IPS DF 4.7 (cell line): ENCODE measurements at regions not wholly inside any gene's neighbourhood (a gene's known extent, or its start where the extent isn't known, plus 50 kb on each side); places are given as distances from the start of the nearest gene placed in this dataset.
"Not testable (repeated sequence)": the region's sequence is repeated elsewhere in the genome, so short reads cannot be mapped to it uniquely, and the experiment has no call there.

Source experiments
- DNase-seq: peaks from one replicate; pipeline ENCODE4 v3.0.0-alpha.2; 2013; ENCODE audit warnings: low spot score; ENCODE audit errors: extremely low read depth

DNA sequence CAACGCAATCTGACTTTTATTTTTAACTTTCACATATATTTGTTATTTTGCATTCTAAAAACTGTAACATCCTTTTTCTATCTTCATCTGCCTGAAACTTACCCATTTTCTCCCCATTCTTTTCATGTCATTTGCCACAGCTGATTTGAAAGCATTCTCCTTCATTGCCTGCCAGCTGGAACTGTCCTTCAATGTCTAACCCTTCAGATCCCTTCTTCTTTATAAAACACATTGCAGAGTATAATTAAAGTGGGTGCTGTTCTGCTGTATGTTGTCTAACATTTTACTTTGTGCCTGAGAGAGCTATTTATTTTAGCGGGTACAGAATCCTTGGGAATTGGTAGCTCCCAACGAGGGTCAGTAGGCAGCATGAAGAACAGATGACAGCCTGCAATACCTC, 827.4 kb downstream of the IGSF11 start:
- no peak for DNase-seq

DNA sequence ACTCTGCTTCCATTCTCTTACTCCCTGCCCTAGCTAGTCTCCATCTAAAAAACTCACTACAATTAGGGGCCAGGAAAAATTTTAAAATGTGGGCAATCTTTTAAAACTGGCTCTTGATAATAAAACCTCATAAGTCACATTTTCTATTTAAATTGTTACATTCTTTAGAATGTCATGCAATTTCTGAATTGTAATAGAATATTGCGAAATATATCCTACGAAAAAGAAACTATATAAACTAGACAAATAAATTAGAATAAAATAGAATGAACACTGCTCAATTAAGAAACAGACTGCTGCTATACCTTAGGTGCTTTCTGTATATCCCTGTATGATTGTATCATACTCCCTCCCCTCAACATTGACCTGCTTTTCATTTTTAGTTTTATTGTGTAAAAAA, 826.0 kb downstream of the IGSF11 start:
- DNase-seq: no peak

DNA sequence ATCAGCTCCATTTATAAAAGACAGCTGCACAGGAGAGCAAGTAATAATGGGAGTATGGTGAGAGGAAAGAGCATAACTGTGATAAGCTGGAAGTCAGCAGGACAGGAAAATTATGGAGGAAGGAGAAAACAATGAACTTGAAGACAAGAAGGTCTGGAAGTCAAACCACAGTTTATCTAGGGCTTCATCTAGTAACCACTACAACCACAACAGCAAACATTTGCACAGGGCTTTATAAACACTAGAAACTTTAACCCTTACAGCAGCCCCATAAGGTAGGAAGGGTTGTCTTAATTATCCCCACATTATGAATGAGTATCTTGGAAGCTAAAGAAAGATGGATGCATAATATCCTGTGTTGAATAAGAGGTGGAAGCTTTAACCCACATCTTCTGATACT, 820.8 kb downstream of the IGSF11 start:
- DNase-seq: no peak

DNA sequence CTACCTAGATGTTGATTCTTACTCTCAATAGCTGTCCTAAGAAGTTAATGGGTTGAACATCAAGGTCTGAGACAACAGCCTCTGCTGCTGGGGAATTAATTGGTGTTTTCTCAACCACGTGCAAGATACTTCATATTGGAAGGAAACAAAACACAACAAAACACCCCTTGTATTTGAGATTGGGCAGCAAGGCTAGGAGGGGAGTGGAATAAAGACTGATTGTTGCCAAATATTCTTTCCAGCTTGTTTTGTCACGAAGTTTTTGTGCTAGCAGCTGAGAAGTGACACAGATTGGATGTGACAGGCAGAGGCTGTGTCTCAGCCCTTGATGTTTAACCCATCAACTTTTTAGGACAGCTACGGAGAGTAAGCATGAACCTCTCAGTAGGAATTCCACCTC, 808.4 kb downstream of the IGSF11 start:
- DNase-seq: no peak

DNA sequence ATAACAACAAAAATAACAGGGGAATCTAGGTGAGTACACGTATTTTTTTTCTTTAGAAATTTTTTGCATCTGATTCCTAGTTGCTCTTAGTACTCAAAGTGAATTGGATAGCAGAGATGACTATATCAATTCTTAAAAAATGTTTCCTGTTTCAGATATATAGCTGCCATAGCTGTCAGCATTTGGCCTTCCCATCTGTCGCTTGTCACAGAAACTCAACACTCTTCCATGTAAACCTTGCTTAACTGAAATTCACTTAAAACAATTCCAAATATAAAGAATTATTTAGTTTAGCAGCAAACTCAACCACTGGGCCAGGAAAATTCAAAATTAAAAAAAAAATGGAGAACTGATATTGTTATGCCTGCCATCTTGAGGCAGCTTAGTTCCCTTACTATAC, 807.5 kb downstream of the IGSF11 start:
- no peak for DNase-seq

DNA sequence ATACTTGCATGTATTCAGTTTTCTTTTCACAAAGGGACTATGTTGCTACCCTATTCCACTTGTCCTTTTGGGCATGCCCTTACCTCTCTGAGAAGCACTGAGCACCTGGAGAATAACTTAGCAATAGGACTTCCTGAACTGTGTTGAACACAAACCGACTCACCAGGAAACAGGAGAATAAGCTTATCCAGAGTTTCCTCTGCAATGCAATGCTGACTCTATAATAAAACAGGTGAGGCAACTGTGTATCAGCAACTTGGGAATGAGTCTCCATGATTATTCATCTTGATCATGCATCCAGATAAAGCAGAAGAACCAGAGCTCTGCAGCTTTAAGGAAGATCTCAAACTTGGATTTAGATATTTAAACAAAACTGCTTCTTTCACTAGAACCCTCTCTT, 806.5 kb downstream of the IGSF11 start:
- no peak for DNase-seq

DNA sequence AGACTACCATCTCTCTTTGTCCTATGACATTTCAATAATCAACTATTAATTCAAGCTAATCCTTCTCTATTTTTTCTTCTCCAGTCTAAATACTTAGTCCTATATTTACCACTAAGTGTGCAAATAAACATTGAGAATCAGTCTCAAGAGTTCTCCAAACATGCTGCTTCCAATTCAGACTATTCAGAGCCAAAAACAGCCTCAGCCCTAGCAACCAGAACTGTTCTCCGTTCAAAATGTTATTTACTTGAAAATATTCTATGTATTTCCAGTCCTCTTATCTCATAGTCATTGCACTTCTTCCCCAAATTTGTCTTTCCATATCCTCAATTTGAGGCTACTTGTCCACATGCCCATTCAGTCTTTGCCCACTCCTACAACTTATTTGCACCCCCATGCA, 805.5 kb downstream of the IGSF11 start:
- no peak for DNase-seq

DNA sequence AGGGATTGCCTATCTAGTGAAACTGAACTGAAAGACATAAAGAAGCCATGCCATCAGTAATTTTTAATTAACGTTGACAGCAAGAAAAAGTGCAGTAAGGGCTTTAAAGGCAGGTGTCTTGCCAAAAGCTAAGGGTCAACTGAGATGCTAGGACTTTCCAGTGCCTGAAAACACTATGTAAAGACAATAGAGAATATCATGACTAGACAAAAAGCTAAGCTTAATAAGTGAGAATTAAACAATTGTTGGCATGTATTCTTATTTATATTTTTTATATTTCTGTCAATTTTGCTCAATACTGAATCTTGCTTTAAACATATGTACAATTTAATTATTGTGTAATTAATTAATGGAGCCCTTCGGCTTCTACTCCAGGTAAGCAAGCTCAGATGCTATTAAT, 803.1 kb downstream of the IGSF11 start:
- no peak for DNase-seq

DNA sequence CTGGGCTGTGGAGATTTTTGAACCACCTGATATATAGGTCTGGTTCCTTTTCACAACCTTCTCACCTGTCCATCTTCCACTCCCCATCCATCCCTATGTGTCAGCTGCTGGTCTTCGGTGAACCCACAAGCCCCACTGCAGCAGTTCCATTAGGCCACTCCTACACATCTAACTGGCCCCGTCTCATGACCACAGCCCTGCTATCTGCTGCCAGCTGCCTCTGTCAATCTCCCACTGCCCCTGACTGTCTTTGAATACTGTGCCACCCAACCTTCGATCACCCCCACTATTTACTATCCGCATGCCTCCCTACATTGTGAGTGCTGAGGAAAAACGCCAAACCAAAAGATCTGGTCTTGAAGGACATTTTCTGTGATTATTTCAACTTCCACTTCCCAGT, 795.4 kb downstream of the IGSF11 start:
- DNase-seq: no peak

DNA sequence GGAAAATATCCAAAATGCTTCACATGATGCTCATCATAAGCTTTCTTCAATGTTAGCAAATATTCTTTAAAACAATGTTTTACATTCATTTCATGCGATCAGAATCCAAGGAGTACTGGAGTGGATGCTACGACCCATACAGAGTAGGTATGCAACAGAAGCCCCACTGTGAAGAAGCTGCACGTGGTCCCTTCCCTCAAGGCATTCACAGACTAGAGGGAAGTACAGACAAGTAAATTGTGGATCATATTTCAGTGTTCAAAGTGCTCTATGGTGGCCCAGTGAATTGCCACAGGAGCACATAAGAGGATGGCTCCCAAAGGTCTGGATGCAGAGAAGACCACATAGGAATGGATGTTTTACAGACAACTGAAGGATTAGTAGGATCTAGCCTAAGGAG, 789.9 kb downstream of the IGSF11 start:
- DNase-seq: no peak

DNA sequence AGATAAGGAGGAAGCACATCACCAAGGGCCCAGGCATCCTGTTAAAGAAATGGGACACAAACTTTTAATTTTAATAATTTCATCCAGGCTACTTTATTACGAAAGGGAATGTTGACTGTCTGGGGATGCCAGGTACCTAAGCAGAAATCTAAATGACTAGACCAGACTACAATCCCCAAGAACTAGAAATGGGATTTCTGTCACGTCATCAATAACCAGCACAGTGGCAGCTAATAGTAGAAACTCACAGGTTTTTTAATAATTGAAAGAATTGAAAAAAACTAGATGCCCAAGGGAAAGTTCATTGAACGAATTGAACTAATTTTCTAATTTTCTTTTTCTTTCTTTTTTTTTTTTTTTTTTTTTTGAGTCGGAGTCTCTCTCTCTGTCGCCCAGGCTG, 789.3 kb downstream of the IGSF11 start:
- no peak for DNase-seq

DNA sequence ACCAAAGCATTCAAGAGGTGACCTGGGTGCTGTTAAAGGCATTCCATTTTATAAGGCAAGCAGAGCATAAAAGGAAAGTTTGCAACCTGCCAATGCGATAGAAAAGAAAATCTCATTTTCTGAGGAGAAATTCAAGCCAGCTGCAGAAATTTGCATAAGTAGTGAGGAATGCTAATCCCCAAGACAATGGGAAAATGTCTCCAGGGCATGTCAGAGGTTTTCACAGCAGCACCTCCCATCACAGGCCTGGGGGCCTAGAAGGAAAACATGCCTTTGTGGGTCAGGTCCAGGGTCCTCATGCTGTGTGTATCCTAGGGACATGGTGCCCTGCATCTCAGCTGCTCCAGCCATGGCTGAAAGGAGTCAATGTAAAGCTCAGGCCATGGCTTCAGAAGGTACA, 775.8 kb downstream of the IGSF11 start:
- DNase-seq: not testable (repeated sequence)

DNA sequence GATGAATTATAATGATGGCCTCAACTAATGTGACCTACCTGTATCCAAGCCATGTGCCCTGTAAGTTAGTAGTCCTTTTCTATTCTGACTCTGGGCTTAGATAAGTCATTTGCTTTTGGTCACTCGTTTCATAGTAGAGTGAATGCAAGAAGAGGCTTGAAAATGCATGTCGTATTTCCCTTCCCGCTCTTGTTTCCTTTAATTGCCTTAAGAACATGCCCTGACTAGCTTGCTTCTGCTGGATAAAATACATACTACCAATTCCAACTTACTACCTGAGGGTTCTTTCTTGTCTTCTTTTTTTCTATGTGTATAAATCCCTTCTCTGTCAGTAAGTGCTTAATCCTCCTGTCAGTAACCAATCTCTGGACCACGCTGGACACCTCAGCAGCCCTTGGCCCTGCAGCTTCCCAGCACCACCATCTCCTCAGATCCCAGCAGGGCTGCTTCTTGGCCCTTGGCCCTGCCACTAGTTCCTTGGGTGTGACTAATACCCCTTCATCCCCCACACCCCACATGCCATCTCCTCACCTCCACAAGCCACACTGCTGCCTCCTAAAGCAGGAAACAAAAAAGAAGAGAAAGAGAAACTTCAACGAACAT, 771.7 kb downstream of the IGSF11 start:
- no peak for DNase-seq

DNA sequence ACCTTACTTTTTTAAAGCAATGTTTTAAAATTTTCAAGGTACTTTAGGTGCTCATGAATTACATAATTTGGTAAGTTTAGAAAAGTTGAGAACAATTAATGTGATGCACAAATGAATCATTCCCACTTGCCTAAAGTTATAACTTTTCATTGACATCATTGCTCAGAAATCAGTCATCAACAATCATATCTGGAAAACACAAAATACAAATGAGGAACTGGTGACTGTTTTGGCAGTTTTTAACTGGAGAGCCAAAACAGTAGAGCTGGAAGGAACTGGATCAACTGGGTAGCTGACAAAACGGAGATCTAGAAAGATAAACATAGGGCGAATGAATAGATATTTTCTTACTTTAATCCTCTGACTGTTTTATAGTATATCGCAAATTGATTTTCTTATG, 767.1 kb downstream of the IGSF11 start:
- DNase-seq: no peak

DNA sequence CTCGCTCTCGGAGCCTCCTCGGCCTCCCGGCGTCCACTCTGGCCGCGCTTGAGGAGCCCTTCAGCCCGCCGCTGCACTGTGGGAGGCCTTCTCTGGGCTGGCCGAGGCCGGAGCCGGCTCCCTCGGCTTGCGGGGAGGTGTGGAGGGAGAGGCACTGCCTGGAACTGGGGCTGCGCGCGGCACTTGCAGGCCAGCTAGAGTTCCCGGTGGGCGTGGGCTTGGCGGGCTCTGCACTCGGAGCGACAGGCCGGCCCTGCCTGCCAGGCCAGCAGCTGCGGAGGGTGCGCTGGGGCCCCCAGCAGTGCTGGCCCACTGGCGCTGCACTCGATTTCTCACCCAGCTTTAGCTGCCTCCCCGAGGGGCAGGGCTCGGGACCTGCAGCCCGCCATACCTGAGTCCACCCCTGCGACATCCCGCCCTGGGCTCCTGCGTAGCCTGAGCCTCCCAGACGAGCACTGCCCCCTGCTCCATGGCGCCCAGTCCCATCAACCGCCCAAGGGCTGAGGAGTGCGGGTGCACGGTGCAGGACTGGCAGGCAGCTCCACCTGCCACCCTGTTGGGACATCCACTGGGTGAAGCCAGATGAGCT, 765.0 kb downstream of the IGSF11 start:
- DNase-seq: no peak

DNA sequence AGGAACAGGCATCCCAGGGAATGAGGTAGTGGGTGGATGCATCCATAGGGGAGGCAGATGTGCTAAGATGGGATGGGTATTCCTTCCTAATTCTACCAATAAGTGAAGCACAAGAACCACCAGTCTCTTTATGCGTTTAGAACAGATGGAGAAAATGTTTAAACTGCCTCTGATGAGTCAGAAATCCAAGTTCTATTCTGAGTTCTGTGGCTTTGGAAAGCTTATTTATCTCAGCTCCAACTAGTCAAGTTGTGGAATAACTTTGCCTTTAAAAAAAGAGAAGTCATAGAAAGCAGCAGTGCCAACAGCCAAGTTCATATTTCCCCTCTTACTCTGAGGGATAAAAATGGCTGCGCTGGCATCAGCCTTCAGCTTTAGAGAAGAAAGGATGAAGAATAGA, 761.7 kb downstream of the IGSF11 start:
- no peak for DNase-seq

DNA sequence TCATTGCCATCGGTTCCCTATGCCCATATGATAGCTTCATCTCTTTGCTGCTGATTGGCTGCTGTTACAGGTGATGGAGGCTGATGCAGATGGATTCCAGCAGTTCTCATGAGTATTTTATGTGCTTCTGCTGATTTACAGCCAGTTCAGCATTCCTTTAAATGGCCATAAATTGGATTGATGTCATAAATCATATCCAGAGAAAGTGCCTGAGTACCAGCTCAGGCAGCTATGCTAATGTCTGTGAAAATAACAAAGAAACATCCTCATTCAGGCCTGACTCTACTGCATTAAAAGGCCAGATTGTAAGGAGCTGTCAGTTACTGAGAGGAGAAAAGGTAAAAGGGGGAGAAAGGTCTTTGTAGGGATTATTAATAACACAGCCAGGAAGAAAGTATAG, 756.8 kb downstream of the IGSF11 start:
- DNase-seq: no peak

DNA sequence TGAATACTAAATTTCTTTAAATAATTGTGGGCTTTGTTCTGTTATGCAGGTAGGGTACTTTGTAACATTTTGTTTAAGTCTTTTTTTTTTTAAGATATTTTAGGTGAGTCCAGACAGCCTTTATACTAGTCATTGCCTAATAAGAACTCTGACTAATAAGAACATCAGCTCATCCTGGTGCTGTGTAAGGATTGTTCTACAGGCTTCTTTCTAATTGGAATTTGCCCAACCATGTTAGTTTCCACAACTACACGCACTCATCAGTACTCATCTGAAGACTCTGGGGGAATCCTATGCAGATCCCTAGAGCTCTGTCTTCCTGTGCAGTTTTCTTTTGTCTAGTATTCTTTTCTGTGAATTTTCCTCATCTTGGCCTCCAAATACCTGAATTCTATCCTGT, 741.8 kb downstream of the IGSF11 start:
- no peak for DNase-seq

DNA sequence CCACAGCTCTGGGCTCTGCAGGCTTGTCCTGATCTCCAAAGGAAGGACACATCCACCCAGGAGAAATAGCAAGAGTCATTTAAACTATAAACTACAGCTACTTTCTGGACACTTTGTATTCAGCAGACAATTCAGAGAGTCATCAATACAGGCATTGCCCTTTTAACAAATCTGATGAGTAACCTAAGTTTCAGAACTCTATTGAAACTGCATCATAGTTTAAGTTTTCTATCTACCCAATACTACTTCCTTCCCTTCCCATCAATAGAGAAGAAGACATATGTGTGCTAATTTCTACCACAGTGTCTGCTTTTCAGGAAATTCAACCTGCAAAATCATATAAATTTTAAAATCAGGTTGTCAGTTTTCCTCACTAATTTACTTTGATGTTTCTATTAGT, 736.5 kb downstream of the IGSF11 start:
- DNase-seq: no peak

DNA sequence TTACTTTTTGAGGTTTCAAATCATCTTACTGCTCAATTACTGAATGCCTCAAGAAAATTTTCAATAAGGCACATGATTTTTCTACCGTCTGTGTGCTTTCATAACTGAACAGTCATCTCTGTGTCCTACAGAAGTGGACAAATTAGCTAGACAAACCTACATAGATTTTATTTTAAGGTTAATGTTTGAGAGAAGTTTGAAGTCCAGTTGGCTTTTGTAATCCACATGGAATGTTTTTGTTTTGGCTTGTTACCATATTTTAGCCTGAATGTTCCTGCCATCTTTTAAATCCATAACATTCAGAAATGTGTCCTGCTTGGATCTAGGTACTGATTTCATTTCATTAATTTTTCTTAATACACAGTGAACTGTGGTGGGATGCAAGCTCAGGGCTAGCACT, 730.1 kb downstream of the IGSF11 start:
- DNase-seq: no peak

DNA sequence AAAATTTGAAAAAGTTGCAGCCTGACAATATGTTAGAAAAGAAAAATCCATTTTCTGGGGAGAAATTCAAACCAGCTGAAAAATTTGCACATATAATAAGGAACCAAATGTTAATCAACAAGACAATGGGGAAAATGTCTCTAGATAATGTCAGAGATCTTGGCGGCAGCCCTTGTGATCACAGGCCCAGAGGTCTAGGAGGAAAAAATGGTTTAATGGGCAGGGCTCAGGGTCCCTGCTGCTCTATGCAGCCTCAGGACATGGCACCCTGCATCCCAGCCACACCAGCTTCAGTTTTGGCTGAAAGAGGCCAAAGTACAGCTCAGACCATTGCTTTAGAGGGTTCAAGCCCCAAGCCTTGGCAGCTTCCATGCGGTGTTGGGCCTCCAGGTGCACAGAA, 701.9 kb downstream of the IGSF11 start:
- no peak for DNase-seq

DNA sequence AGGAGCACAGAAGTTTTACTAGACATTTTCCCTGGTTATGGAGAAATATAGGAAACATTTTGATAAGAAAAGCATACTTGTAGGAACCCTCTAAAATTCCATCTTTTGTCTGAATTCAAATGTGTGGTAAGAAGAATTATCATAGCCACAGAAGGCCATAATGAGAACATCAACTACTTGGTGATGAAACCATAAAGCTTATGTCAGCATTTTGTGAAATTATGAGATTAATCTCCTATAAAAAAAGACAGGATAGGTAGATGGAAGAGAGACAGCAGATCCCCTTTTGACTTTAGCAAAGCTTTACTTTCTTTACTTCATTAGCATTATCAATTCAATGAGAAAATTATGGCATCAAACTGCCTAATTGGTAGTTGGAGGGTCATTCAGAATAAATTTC, 697.0 kb downstream of the IGSF11 start:
- no peak for DNase-seq

DNA sequence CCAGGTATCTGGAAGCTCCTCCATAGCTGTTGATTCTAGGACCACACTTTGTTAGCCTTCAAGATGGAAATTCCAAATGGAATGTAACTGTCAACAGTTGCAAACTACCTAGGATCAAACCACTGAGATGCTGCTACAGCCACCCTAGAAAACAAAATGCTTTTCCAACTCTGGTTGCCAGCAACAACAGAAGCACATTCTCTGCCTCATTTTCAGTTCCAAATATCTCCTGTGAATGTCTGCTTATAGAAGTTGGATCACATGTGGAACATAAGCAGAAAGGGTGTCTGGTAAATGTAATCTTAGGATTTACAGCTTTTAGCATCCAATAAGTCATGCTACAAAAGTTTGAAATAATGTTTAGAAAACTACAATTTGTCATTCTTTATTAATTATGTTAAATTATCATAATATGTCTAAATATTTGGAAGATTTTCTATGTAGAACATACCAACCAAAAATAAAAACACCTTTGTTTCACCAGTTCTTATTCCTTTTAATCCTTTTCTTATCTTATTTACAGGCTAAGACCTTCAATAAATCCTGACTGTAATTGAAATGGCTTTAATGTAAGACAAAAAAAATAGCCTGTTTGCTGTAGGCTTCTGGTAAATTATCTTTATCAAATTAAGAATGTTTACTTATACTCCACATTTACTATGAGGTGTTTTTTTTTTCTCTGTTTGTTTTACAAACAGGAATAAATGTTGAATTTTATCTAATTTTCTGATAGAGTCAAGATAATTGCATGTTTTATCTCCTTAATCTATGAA, 687.1 kb downstream of the IGSF11 start:
- DNase-seq: no peak
